SK-N-SH (cell line): ENCODE measurements at regions not wholly inside any gene's neighbourhood (a gene's known extent, or its start where the extent isn't known, plus 50 kb on each side); places are given as distances from the start of the nearest gene placed in this dataset.

Experiments
- CTCF ChIP-seq: fragments of 200-600 bp; sonication (generic); IDR thresholded peaks from 2 replicates; pipeline ENCODE4 v1.6.1; 2017; ENCODE audit warnings: antibody characterized with exemption, mild to moderate bottlenecking, moderate library complexity
- EP300 ChIP-seq, 2 experiments: IDR thresholded peaks; 2 replicates each; pipeline versions ENCODE4 v1.4.0 to v1.6.1; 2012; ENCODE audit warnings: borderline replicate concordance in 1 of 2, low read depth in 1 of 2, low read length in 1 of 2
- POLR2AphosphoS5 ChIP-seq: IDR thresholded peaks from 2 replicates; pipeline ENCODE4 v1.6.1; 2012; ENCODE audit warnings: low read depth, low read length
- RFX5 ChIP-seq: IDR thresholded peaks from 2 replicates; pipeline ENCODE4 v1.6.1; 2012; ENCODE audit warnings: mild to moderate bottlenecking, improper control_type of control experiment, low read length

- no peak for TF ChIP-seq CTCF
- TF ChIP-seq RFX5, result no peak
- TF ChIP-seq POLR2AphosphoS5, result no peak
- no peak for TF ChIP-seq EP300 (IDR thresholded peaks at IDR 0.05; ENCODE audit: borderline replicate concordance in 1 of 2, low read depth in 1 of 2, low read length in 1 of 2)
These were observed 203.0 kb downstream of the SNAPC1 start for GRCh38 chr14:61965030-61965745.
